ENCODE measurements at regions not wholly inside any gene's neighbourhood (a gene's known extent, or its start where the extent isn't known, plus 50 kb on each side); places are given as distances from the start of the nearest gene placed in this dataset.

GRCh38 chr1:193658691-193659090 is 472.3 kb upstream of the B3GALT2 start:
- peaks cover 6% of the 10 kb centered on the region for H3K36me3 Mint-ChIP-seq
- peaks cover 12% of the 10 kb centered on the region for H3K9me3 Mint-ChIP-seq
- H3K4me1 Mint-ChIP-seq = no peaks in the 10 kb centered on the region
- ATAC-seq = no peak
- peaks cover 14% of the 10 kb centered on the region for H3K27me3 Mint-ChIP-seq
- H3K27ac Mint-ChIP-seq = no peak overlapping the region
- H3K4me3 Mint-ChIP-seq = no peak overlapping the region

GRCh38 chr1:193658081-193658480 is 471.7 kb upstream of the B3GALT2 start:
- ATAC-seq = no peak
- Mint-ChIP-seq H3K27ac (no peak overlapping the region), H3K36me3 (peaks cover 6% of the 10 kb centered on the region), H3K4me1 (no peaks in the 10 kb centered on the region), H3K9me3 (peaks cover 14% of the 10 kb centered on the region), H3K27me3 (peaks cover 15% of the 10 kb centered on the region), H3K4me3 (no peak overlapping the region)

- Mint-ChIP-seq H3K4me1 (no peaks in the 10 kb centered on the region), H3K27ac (no peak overlapping the region), H3K36me3 (peaks cover 6% of the 10 kb centered on the region), H3K9me3 (peaks cover 17% of the 10 kb centered on the region), H3K4me3 (no peak overlapping the region), H3K27me3 (peaks cover 15% of the 10 kb centered on the region)
- no peak for ATAC-seq
Observed at GRCh38 chr1:193657552-193657951, 471.1 kb upstream of the B3GALT2 start.

- H3K27me3 Mint-ChIP-seq = peaks cover 15% of the 10 kb centered on the region
- peaks cover 6% of the 10 kb centered on the region for H3K36me3 Mint-ChIP-seq
- no peak for ATAC-seq
- H3K4me3 Mint-ChIP-seq = no peak overlapping the region
- H3K27ac Mint-ChIP-seq = no peak overlapping the region
- H3K4me1 Mint-ChIP-seq = no peaks in the 10 kb centered on the region
- peaks cover 17% of the 10 kb centered on the region for H3K9me3 Mint-ChIP-seq
Observed at GRCh38 chr1:193656841-193657240, 470.4 kb upstream of the B3GALT2 start.

- ATAC-seq = no peak
- Mint-ChIP-seq H3K36me3 (peaks cover 6% of the 10 kb centered on the region), H3K27ac (no peak overlapping the region), H3K9me3 (peaks cover 17% of the 10 kb centered on the region), H3K27me3 (peaks cover 15% of the 10 kb centered on the region), H3K4me1 (no peaks in the 10 kb centered on the region), H3K4me3 (no peak overlapping the region)
Observed at GRCh38 chr1:193654951-193655735, 468.7 kb upstream of the B3GALT2 start.

GRCh38 chr1:193649587-193649986 is 463.2 kb upstream of the B3GALT2 start:
- H3K36me3 Mint-ChIP-seq = peaks cover 11% of the 10 kb centered on the region
- H3K27me3 Mint-ChIP-seq = peaks cover 25% of the 10 kb centered on the region
- H3K27ac Mint-ChIP-seq = no peak overlapping the region
- no peaks in the 10 kb centered on the region for H3K4me1 Mint-ChIP-seq
- peaks cover 20% of the 10 kb centered on the region for H3K9me3 Mint-ChIP-seq
- no peak for ATAC-seq
- no peak overlapping the region for H3K4me3 Mint-ChIP-seq

GRCh38 chr1:193634876-193635275 is 448.5 kb upstream of the B3GALT2 start:
- no peaks in the 10 kb centered on the region for H3K36me3 Mint-ChIP-seq
- no peak overlapping the region for H3K27ac Mint-ChIP-seq
- no peak for ATAC-seq
- H3K27me3 Mint-ChIP-seq = peaks cover 8% of the 10 kb centered on the region
- no peaks in the 10 kb centered on the region for H3K4me1 Mint-ChIP-seq
- peaks cover under 1% of the 10 kb centered on the region for H3K9me3 Mint-ChIP-seq
- H3K4me3 Mint-ChIP-seq = no peak overlapping the region

- no peak for ATAC-seq
- Mint-ChIP-seq H3K9me3 (no peaks in the 10 kb centered on the region), H3K27ac (no peak overlapping the region), H3K36me3 (no peaks in the 10 kb centered on the region), H3K4me3 (no peak overlapping the region), H3K27me3 (peaks cover 12% of the 10 kb centered on the region), H3K4me1 (no peaks in the 10 kb centered on the region)
Observed at GRCh38 chr1:193634470-193634869, 448.1 kb upstream of the B3GALT2 start.

- ATAC-seq = no peak
- no peaks in the 10 kb centered on the region for H3K4me1 Mint-ChIP-seq
- peaks cover 17% of the 10 kb centered on the region for H3K27me3 Mint-ChIP-seq
- H3K9me3 Mint-ChIP-seq = no peaks in the 10 kb centered on the region
- H3K4me3 Mint-ChIP-seq = no peak overlapping the region
- no peaks in the 10 kb centered on the region for H3K36me3 Mint-ChIP-seq
- no peak overlapping the region for H3K27ac Mint-ChIP-seq
Observed at GRCh38 chr1:193633991-193634390, 447.6 kb upstream of the B3GALT2 start.

GRCh38 chr1:193633093-193633492 is 446.7 kb upstream of the B3GALT2 start:
- Mint-ChIP-seq H3K9me3 (no peaks in the 10 kb centered on the region), H3K4me3 (no peak overlapping the region), H3K4me1 (no peaks in the 10 kb centered on the region), H3K27me3 (peaks cover 20% of the 10 kb centered on the region), H3K36me3 (no peaks in the 10 kb centered on the region), H3K27ac (no peak overlapping the region)
- no peak for ATAC-seq

- H3K9me3 Mint-ChIP-seq = no peaks in the 10 kb centered on the region
- peaks cover 20% of the 10 kb centered on the region for H3K27me3 Mint-ChIP-seq
- H3K4me3 Mint-ChIP-seq = no peak overlapping the region
- H3K27ac Mint-ChIP-seq = no peak overlapping the region
- no peaks in the 10 kb centered on the region for H3K36me3 Mint-ChIP-seq
- H3K4me1 Mint-ChIP-seq = no peaks in the 10 kb centered on the region
- ATAC-seq = no peak
Observed at GRCh38 chr1:193631306-193631705, 444.9 kb upstream of the B3GALT2 start.

GRCh38 chr1:193629875-193630274 is 443.5 kb upstream of the B3GALT2 start:
- no peak for ATAC-seq
- Mint-ChIP-seq H3K4me1 (no peaks in the 10 kb centered on the region), H3K4me3 (no peak overlapping the region), H3K27ac (no peak overlapping the region), H3K36me3 (no peaks in the 10 kb centered on the region), H3K27me3 (peaks cover 20% of the 10 kb centered on the region), H3K9me3 (no peaks in the 10 kb centered on the region)

GRCh38 chr1:193626695-193627094 is 440.3 kb upstream of the B3GALT2 start:
- Mint-ChIP-seq H3K27me3 (peaks cover 20% of the 10 kb centered on the region), H3K36me3 (no peaks in the 10 kb centered on the region), H3K4me3 (no peak overlapping the region), H3K27ac (no peak overlapping the region), H3K9me3 (no peaks in the 10 kb centered on the region), H3K4me1 (no peaks in the 10 kb centered on the region)
- ATAC-seq = no peak

- Mint-ChIP-seq H3K27ac (no peak overlapping the region), H3K4me3 (no peak overlapping the region), H3K27me3 (peaks cover 16% of the 10 kb centered on the region)
Observed at GRCh38 chr1:193625255-193625654, 438.8 kb upstream of the B3GALT2 start.

GRCh38 chr1:193619911-193620310 is 433.5 kb upstream of the B3GALT2 start:
- ATAC-seq = no peak
- no peaks in the 10 kb centered on the region for H3K9me3 Mint-ChIP-seq
- H3K36me3 Mint-ChIP-seq = no peaks in the 10 kb centered on the region
- no peaks in the 10 kb centered on the region for H3K27me3 Mint-ChIP-seq
- H3K4me1 Mint-ChIP-seq = no peaks in the 10 kb centered on the region
- H3K27ac Mint-ChIP-seq = no peak overlapping the region
- H3K4me3 Mint-ChIP-seq = no peak overlapping the region

More at GRCh38 chr1:193625255-193625654, 438.8 kb upstream of the B3GALT2 start:
- no peaks in the 10 kb centered on the region for H3K4me1 Mint-ChIP-seq
- no peaks in the 10 kb centered on the region for H3K36me3 Mint-ChIP-seq
- no peaks in the 10 kb centered on the region for H3K9me3 Mint-ChIP-seq
- ATAC-seq = no peak

GRCh38 chr1:193614817-193615216 is 428.4 kb upstream of the B3GALT2 start:
- Mint-ChIP-seq H3K27me3 (no peaks in the 10 kb centered on the region), H3K9me3 (no peaks in the 10 kb centered on the region), H3K4me3 (no peak overlapping the region), H3K27ac (no peak overlapping the region), H3K36me3 (no peaks in the 10 kb centered on the region), H3K4me1 (peaks cover 6% of the 10 kb centered on the region)
- no peak for ATAC-seq

Measured in stimulated activated memory B cell treated with anti-CD40 and anti-IgM and Interleukin-4, amounts not matched to agents 10 μg/mL and 1 μg/mL and 100 μg/mL, for 72 hours (primary cell).